H1 (cell line): ENCODE measurements at regions not wholly inside any gene's neighbourhood (a gene's known extent, or its start where the extent isn't known, plus 50 kb on each side); places are given as distances from the start of the nearest gene placed in this dataset.
A peak's percentile ranks its signal among the peaks of the same experiment; 100 is the strongest.

Experiments used
- CTCF ChIA-PET: fragments of 300-600 bp; sonication (Branson Sonifier 250); formaldehyde crosslinking; loops from one replicate; lab custom pipeline; 2021; ENCODE audit not compliant: partially characterized antibody; lab: Charles Lee
- POLR2A ChIA-PET: fragments of 300-600 bp; sonication (Branson Sonifier 250); formaldehyde crosslinking; loops from one replicate; lab custom pipeline; 2021; ENCODE audit warnings: inconsistent platforms; ENCODE audit not compliant: partially characterized antibody; lab: Charles Lee
- DNase-seq, 2 experiments: peaks; one replicate each; pipeline versions ENCODE4 v3.0.0 to v3.0.0-alpha.2; 2010 to 2022; ENCODE audit warnings: low spot score in 2 of 2, low read depth in 1 of 2, mixed read lengths in 1 of 2
- FAIRE-seq: peaks from 2 replicates; lab custom pipeline; 2011; peaks lifted over from hg19 to GRCh38; lab: Jason Lieb, UNC
- H2AFZ ChIP-seq: 2 replicates; pipeline ENCODE4 v1.8.1; 2012; ENCODE audit warnings: low read length, inconsistent platforms
- H2AK5ac ChIP-seq: 2 replicates; pipeline ENCODE4 v1.6.1; 2013; ENCODE audit warnings: low read depth, low read length
- H2BK120ac ChIP-seq: replicated peaks from 2 replicates; pipeline ENCODE3; 2013; ENCODE audit warnings: low read depth, low read length, inconsistent platforms
- H2BK12ac ChIP-seq: 2 replicates; pipeline ENCODE4 v1.6.1; 2013; ENCODE audit warnings: low read depth, low read length
- H2BK15ac ChIP-seq: 2 replicates; pipeline ENCODE4 v1.6.1; 2013; ENCODE audit warnings: low read length
- H2BK20ac ChIP-seq: 2 replicates; pipeline ENCODE4 v1.6.1; 2013; ENCODE audit warnings: low read length
- H2BK5ac ChIP-seq: 2 replicates; pipeline ENCODE4 v1.6.1; 2013; ENCODE audit warnings: low read depth, low read length
- H3K14ac ChIP-seq: 2 replicates; pipeline ENCODE4 v1.6.1; 2013; ENCODE audit warnings: inconsistent platforms; ENCODE audit not compliant: insufficient read length
- H3K18ac ChIP-seq: 2 replicates; pipeline ENCODE4 v1.6.1; 2013; ENCODE audit warnings: low read length; ENCODE audit errors: extremely low read depth
- H3K23ac ChIP-seq: 2 replicates; pipeline ENCODE4 v1.6.1; 2013; ENCODE audit warnings: inconsistent platforms; ENCODE audit not compliant: insufficient read length
- H3K23me2 ChIP-seq: 2 replicates; pipeline ENCODE4 v1.6.1; 2013; ENCODE audit warnings: low read depth, low read length
- H3K27ac ChIP-seq: 2 replicates; pipeline ENCODE4 v1.6.1; 2011; ENCODE audit warnings: low read depth, low read length, inconsistent platforms
- H3K27me3 ChIP-seq, 4 experiments: replicated peaks in 1 of 4; 1 replicate in 1 of 4; 2 replicates in 3 of 4; pipeline versions ENCODE4 v1.6.1 to v1.8.1; 2011 to 2013; ENCODE audit warnings: low read length in 3 of 4, mild to moderate bottlenecking in 3 of 4, inconsistent platforms in 2 of 4, mixed read lengths in 2 of 4, moderate library complexity in 1 of 4; ENCODE audit not compliant: control insufficient read depth in 3 of 4, insufficient read depth in 3 of 4; ENCODE audit errors: extremely low read depth in 1 of 4
- H3K36me3 ChIP-seq, 4 experiments: 2 replicates each; pipeline versions ENCODE4 v1.6.1 to v1.8.1; 2011 to 2013; ENCODE audit warnings: mild to moderate bottlenecking in 4 of 4, low read length in 3 of 4, moderate library complexity in 2 of 4, control low read depth in 1 of 4, inconsistent platforms in 1 of 4; ENCODE audit not compliant: insufficient read depth in 4 of 4, control insufficient read depth in 2 of 4
- H3K4ac ChIP-seq: replicated peaks from 2 replicates; pipeline ENCODE3; 2013; ENCODE audit warnings: low read length, low read depth, mixed read lengths, inconsistent platforms; ENCODE audit not compliant: insufficient read length
- H3K4me1 ChIP-seq, 4 experiments: replicated peaks in 1 of 4; 1 replicate in 1 of 4; 2 replicates in 3 of 4; pipeline versions ENCODE4 v1.6.1 to v1.8.1; 2011 to 2013; ENCODE audit warnings: low read length in 3 of 4, inconsistent platforms in 2 of 4, mixed read lengths in 1 of 4; ENCODE audit not compliant: insufficient read depth in 4 of 4, control insufficient read depth in 3 of 4
- H3K4me2 ChIP-seq, 2 experiments: 2 replicates each; pipeline versions ENCODE4 v1.6.1 to v1.8.1; 2011 to 2013; ENCODE audit warnings: low read depth in 2 of 2, low read length in 2 of 2, control low read depth in 1 of 2, inconsistent platforms in 1 of 2, mild to moderate bottlenecking in 1 of 2; ENCODE audit not compliant: insufficient read depth in 1 of 2
- H3K4me3 ChIP-seq, 4 experiments: fragments of 200-600, 300-600 bp in 1 of 4; sonication (generic), shearing (Covaris generic), sonication (Bioruptor Twin) in 1 of 4; 2 replicates each; pipeline versions ENCODE4 v1.5.1 to v1.8.1; 2011 to 2016; ENCODE audit warnings: low read length in 4 of 4, low read depth in 3 of 4, control low read depth in 2 of 4, inconsistent platforms in 2 of 4, mild to moderate bottlenecking in 2 of 4, mixed read lengths in 1 of 4, moderate library complexity in 1 of 4; ENCODE audit not compliant: insufficient read depth in 2 of 4; ENCODE audit errors: extremely low read depth in 1 of 4
- H3K56ac ChIP-seq: replicated peaks from 2 replicates; pipeline ENCODE3; 2013; ENCODE audit warnings: low read depth, mild to moderate bottlenecking, mixed read lengths, low read length, inconsistent platforms; ENCODE audit not compliant: insufficient read length
- H3K79me1 ChIP-seq: 2 replicates; pipeline ENCODE4 v1.6.1; 2013; ENCODE audit warnings: low read depth, low read length, control low read depth
- H3K79me2 ChIP-seq, 2 experiments: 2 replicates each; pipeline versions ENCODE4 v1.6.1 to v1.8.1; 2012 to 2013; ENCODE audit warnings: low read length in 2 of 2, mild to moderate bottlenecking in 2 of 2, inconsistent platforms in 1 of 2; ENCODE audit not compliant: insufficient read depth in 2 of 2, control insufficient read depth in 1 of 2
- H3K9ac ChIP-seq, 4 experiments: replicated peaks in 1 of 4; 1 replicate in 1 of 4; 2 replicates in 3 of 4; pipeline versions ENCODE4 v1.6.1 to v1.8.1; 2011 to 2013; ENCODE audit warnings: low read depth in 3 of 4, low read length in 3 of 4, control low read depth in 2 of 4, mild to moderate bottlenecking in 2 of 4, moderate library complexity in 2 of 4, inconsistent platforms in 1 of 4; ENCODE audit errors: extremely low read depth in 1 of 4
- H3K9me3 ChIP-seq, 2 experiments: 2 replicates each; pipeline versions ENCODE4 v1.6.1 to v1.8.1; 2012 to 2013; ENCODE audit warnings: mild to moderate bottlenecking in 2 of 2, moderate library complexity in 2 of 2, control low read depth in 1 of 2, inconsistent platforms in 1 of 2, low read depth in 1 of 2, low read length in 1 of 2, mixed read lengths in 1 of 2; ENCODE audit not compliant: insufficient read depth in 2 of 2
- H4K20me1 ChIP-seq, 2 experiments: replicated peaks in 1 of 2; 2 replicates each; pipeline versions ENCODE3 to v1.8.1; 2011 to 2013; ENCODE audit warnings: inconsistent platforms in 2 of 2, low read length in 2 of 2, mild to moderate bottlenecking in 1 of 2; ENCODE audit not compliant: insufficient read depth in 2 of 2, control insufficient read depth in 1 of 2
- H4K5ac ChIP-seq: 2 replicates; pipeline ENCODE4 v1.6.1; 2013; ENCODE audit warnings: low read length, low read depth, mixed read lengths, inconsistent platforms; ENCODE audit not compliant: insufficient read length
- H4K8ac ChIP-seq: 2 replicates; pipeline ENCODE4 v1.8.0; 2013; ENCODE audit warnings: mild to moderate bottlenecking, moderate library complexity, low read length, inconsistent platforms; ENCODE audit not compliant: insufficient read depth; ENCODE audit errors: extremely low read depth
- H4K91ac ChIP-seq: replicated peaks from 2 replicates; pipeline ENCODE3; 2013; ENCODE audit warnings: low read length, mixed read lengths, inconsistent platforms; ENCODE audit not compliant: insufficient read length
- ATF3 ChIP-seq: IDR thresholded peaks from 2 replicates; pipeline ENCODE4 v1.6.1; 2011; ENCODE audit warnings: low read depth, mild to moderate bottlenecking, low read length; ENCODE audit not compliant: insufficient read depth
- BCL11A ChIP-seq, 2 experiments: IDR thresholded peaks; one replicate each; pipeline ENCODE4 v1.6.1; 2011; ENCODE audit warnings: low read depth in 2 of 2, low read length in 2 of 2, mild to moderate bottlenecking in 2 of 2
- CBX5 ChIP-seq: fragments of 300-800, 300-1000 bp; sonication (generic); IDR thresholded peaks from 2 replicates; pipeline ENCODE4 v1.7.1; 2016; ENCODE audit warnings: antibody characterized with exemption, low read length, low read depth
- EGR1 ChIP-seq: IDR thresholded peaks from 2 replicates; pipeline ENCODE4 v1.6.1; 2011; ENCODE audit warnings: low read depth, low read length, borderline replicate concordance
- JUN ChIP-seq: IDR thresholded peaks from 2 replicates; pipeline ENCODE4 v1.6.1; 2011; ENCODE audit warnings: low read depth, mild to moderate bottlenecking, improper control_type of control experiment, low read length
- KDM4A ChIP-seq: IDR thresholded peaks from one replicate; pipeline ENCODE4 v1.7.1; 2012; ENCODE audit warnings: low read depth, mild to moderate bottlenecking, moderate library complexity, low read length, inconsistent platforms; ENCODE audit not compliant: severe bottlenecking
- POU5F1 ChIP-seq: IDR thresholded peaks from 2 replicates; pipeline ENCODE4 v1.6.1; 2011; ENCODE audit warnings: low read depth, mild to moderate bottlenecking, low read length, moderate library complexity
- RAD21 ChIP-seq, 2 experiments: IDR thresholded peaks in 1 of 2; conservative IDR thresholded peaks in 1 of 2; 2 replicates each; pipeline ENCODE4 v1.6.1; 2011; ENCODE audit warnings: low read depth in 2 of 2, low read length in 2 of 2, improper control_type of control experiment in 1 of 2, inconsistent platforms in 1 of 2, mild to moderate bottlenecking in 1 of 2, moderate library complexity in 1 of 2
- RFX5 ChIP-seq: IDR thresholded peaks from 2 replicates; pipeline ENCODE4 v1.6.1; 2011; ENCODE audit warnings: low read depth, low read length, improper control_type of control experiment, borderline replicate concordance
- RNF2 ChIP-seq: fragments of 200-900, 300-1000 bp; sonication (generic); IDR thresholded peaks from 2 replicates; pipeline ENCODE4 v1.7.1; 2016; ENCODE audit warnings: borderline replicate concordance, low read depth, mild to moderate bottlenecking, antibody characterized with exemption, low read length; ENCODE audit not compliant: poor library complexity, severe bottlenecking; ENCODE audit errors: missing control alignments
- TAF7 ChIP-seq: optimal IDR thresholded peaks from 2 replicates; pipeline ENCODE3; 2011; ENCODE audit warnings: low read depth, mild to moderate bottlenecking, inconsistent platforms, low read length, moderate library complexity, borderline replicate concordance
- TBP ChIP-seq: IDR thresholded peaks from 2 replicates; pipeline ENCODE4 v1.6.1; 2011; ENCODE audit warnings: low read depth, low read length, improper control_type of control experiment
- WGBS, 2 experiments: shearing (Covaris generic) in 1 of 2; methylation state at CpG; one replicate each; pipeline versions ENCODE4 v1.1.6 to v1.1.7; 2013 to 2015; ENCODE audit warnings: low lambda C conversion rate in 2 of 2, mixed read lengths in 2 of 2, inconsistent platforms in 1 of 2, low coverage in 1 of 2, missing lambda C conversion rate in 1 of 2; ENCODE audit not compliant: insufficient replicate concordance in 2 of 2, insufficient coverage in 1 of 2, insufficient read length in 1 of 2; ENCODE audit errors: extremely low coverage in 1 of 2, missing lambda C conversion rate in 1 of 2; 5-methylcytosine and 5-hydroxymethylcytosine counted together

- H4K5ac ChIP-seq = no peak overlapping the region
- H3K14ac ChIP-seq = no peak overlapping the region
- no peak overlapping the region for H4K8ac ChIP-seq
- 85% methylated on average over 7 of the region's 7 CpGs; no CpG with 5 or more reads in 1 of the 2 experiments for WGBS, 2 experiments
- POLR2A ChIA-PET = no interaction called here
- no peak overlapping the region for H3K27ac ChIP-seq
- H3K27me3 ChIP-seq = no peaks in the 10 kb centered on the region
- no peak overlapping the region for H2AK5ac ChIP-seq
- H3K9ac ChIP-seq = no peak overlapping the region
- no peaks in the 10 kb centered on the region for H3K79me2 ChIP-seq
- H3K4ac ChIP-seq = no peak overlapping the region
- no peaks in the 10 kb centered on the region for H3K79me1 ChIP-seq
- FAIRE-seq (peak; percentile 32), DNase-seq (no peak)
- no peak overlapping the region for H3K18ac ChIP-seq
- H4K91ac ChIP-seq = no peak overlapping the region
- no peak overlapping the region for H3K23ac ChIP-seq
- H3K23me2 ChIP-seq = peaks cover 2% of the 10 kb centered on the region; the same call in 1 of the 2 replicates
- no peak overlapping the region for H2AFZ ChIP-seq
- H3K4me1 ChIP-seq = no peaks in the 10 kb centered on the region
- CTCF ChIA-PET = interaction anchor here (0.8 to 0.9 kb wide), 2 partner anchors 137 to 180 kb away, joined by 3 read pairs; no protein-coding TSS in a partner anchor
- H3K9me3 ChIP-seq = no peaks in the 10 kb centered on the region
- no peak overlapping the region for H3K4me3 ChIP-seq
- no peak overlapping the region for H3K4me2 ChIP-seq
- no peak overlapping the region for H2BK120ac ChIP-seq
- no peak overlapping the region for H2BK12ac ChIP-seq
- H2BK15ac ChIP-seq = no peak overlapping the region
- H3K36me3 ChIP-seq = no peaks in the 10 kb centered on the region
- H2BK20ac ChIP-seq = no peak overlapping the region
- no peak overlapping the region for H2BK5ac ChIP-seq
- H3K56ac ChIP-seq = no peak overlapping the region
- no peaks in the 10 kb centered on the region for H4K20me1 ChIP-seq
- TF ChIP-seq RNF2 (no peak), JUN (no peak), BCL11A (IDR thresholded peaks at IDR 0.05; ENCODE audit: low read depth in 2 of 2, low read length in 2 of 2) (no peak), TBP (no peak), CBX5 (no peak), ATF3 (no peak), POU5F1 (no peak), KDM4A (no peak), RAD21 (IDR thresholded peaks at IDR 0.05 in 1 of 2, conservative IDR thresholded peaks at IDR 0.05 in 1 of 2; ENCODE audit: low read depth in 2 of 2, low read length in 2 of 2) (no peak), RFX5 (no peak), EGR1 (no peak), TAF7 (no peak)
These were observed 729.9 kb upstream of the GYPC start for GRCh38 chr2:125925891-125926546.
